HG03571 (cell line): ENCODE measurements at regions not wholly inside any gene's neighbourhood (a gene's known extent, or its start where the extent isn't known, plus 50 kb on each side); places are given as distances from the start of the nearest gene placed in this dataset.

Experiments
- ATAC-seq: cut with Tn5 transposase; IDR thresholded peaks from one replicate; pipeline ENCODE4 v1.9.1; 2021; ENCODE audit not compliant: unreplicated experiment

- ATAC-seq, result no peak
These were observed 50.7 kb upstream of the ACOT11 start for GRCh38 chr1:54497338-54497737.

GRCh38 chr1:54495954-54496353 is 52.1 kb upstream of the ACOT11 start:
- no peak for ATAC-seq

- ATAC-seq, result no peak
These were observed 54.4 kb upstream of the ACOT11 start for GRCh38 chr1:54493608-54494007.

GRCh38 chr1:54490361-54491248 is 57.4 kb upstream of the ACOT11 start:
- ATAC-seq, result no peak

GRCh38 chr1:54489627-54490250 is 58.3 kb upstream of the ACOT11 start:
- ATAC-seq, result no peak

- peak; percentile 65 for ATAC-seq
These were observed 59.0 kb upstream of the ACOT11 start for GRCh38 chr1:54488779-54489626.

GRCh38 chr1:54488065-54488750 is 59.8 kb upstream of the ACOT11 start:
- peak; percentile 40 for ATAC-seq

GRCh38 chr1:54487571-54488050 is 60.4 kb upstream of the ACOT11 start:
- no peak for ATAC-seq

GRCh38 chr1:54486907-54487306 is 61.1 kb upstream of the ACOT11 start:
- no peak for ATAC-seq

GRCh38 chr1:54485416-54485815 is 62.6 kb upstream of the ACOT11 start:
- ATAC-seq, result no peak

- no peak for ATAC-seq
These were observed 64.1 kb upstream of the ACOT11 start for GRCh38 chr1:54483875-54484437.

- ATAC-seq, result no peak
These were observed 66.7 kb upstream of the ACOT11 start for GRCh38 chr1:54481201-54481884.

- no peak for ATAC-seq
These were observed 67.5 kb upstream of the ACOT11 start for GRCh38 chr1:54480525-54480848.

- no peak for ATAC-seq
These were observed 68.0 kb upstream of the ACOT11 start for GRCh38 chr1:54479841-54480524.

- ATAC-seq, result no peak
These were observed 68.8 kb upstream of the ACOT11 start for GRCh38 chr1:54479251-54479650.

- ATAC-seq, result no peak
These were observed 70.9 kb upstream of the ACOT11 start for GRCh38 chr1:54477153-54477561.

- no peak for ATAC-seq
These were observed 70.4 kb upstream of the SSBP3 start for GRCh38 chr1:54476530-54477109.

GRCh38 chr1:54475946-54476516 is 69.8 kb upstream of the SSBP3 start:
- no peak for ATAC-seq
